Endodermal cell (in vitro differentiated cells): ENCODE measurements at regions not wholly inside any gene's neighbourhood (a gene's known extent, or its start where the extent isn't known, plus 50 kb on each side); places are given as distances from the start of the nearest gene placed in this dataset.

Source experiments
- DNase-seq: peaks from one replicate; pipeline ENCODE4 v3.0.0-alpha.2; 2017
- H3K27ac ChIP-seq: 2 replicates; pipeline ENCODE4 v1.5.1; 2013; ENCODE audit warnings: mild to moderate bottlenecking, low read depth, low read length, moderate library complexity
- H3K27me3 ChIP-seq: 2 replicates; pipeline ENCODE4 v1.6.1; 2013; ENCODE audit warnings: mild to moderate bottlenecking, low read length, moderate library complexity; ENCODE audit not compliant: insufficient read depth, control insufficient read depth, poor library complexity, severe bottlenecking
- H3K36me3 ChIP-seq: 2 replicates; pipeline ENCODE4 v1.7.0; 2013; ENCODE audit warnings: mild to moderate bottlenecking, low read length, moderate library complexity; ENCODE audit not compliant: control insufficient read depth, insufficient read depth
- H3K4me1 ChIP-seq: one replicate; pipeline ENCODE4 v1.7.0; 2013; ENCODE audit warnings: low read length; ENCODE audit not compliant: control insufficient read depth, insufficient read depth
- H3K4me3 ChIP-seq: 2 replicates; pipeline ENCODE4 v1.5.1; 2013; ENCODE audit warnings: mild to moderate bottlenecking, low read length, moderate library complexity
- H3K9ac ChIP-seq: 2 replicates; pipeline ENCODE4 v1.6.1; 2013; ENCODE audit warnings: mild to moderate bottlenecking, low read length, moderate library complexity; ENCODE audit not compliant: poor library complexity, severe bottlenecking; ENCODE audit errors: extremely low read depth
- H3K9me3 ChIP-seq: 2 replicates; pipeline ENCODE4 v1.6.1; 2013; ENCODE audit warnings: mild to moderate bottlenecking, low read length, moderate library complexity; ENCODE audit not compliant: control insufficient read depth
- H3K27ac Mint-ChIP-seq: 2 replicates; pipeline ENCODE4 v1.8.0; 2020; ENCODE audit warnings: mixed read lengths
- H3K27me3 Mint-ChIP-seq: 2 replicates; pipeline ENCODE4 v1.8.0; 2021; ENCODE audit warnings: mild to moderate bottlenecking, mixed read lengths; ENCODE audit not compliant: insufficient read depth
- H3K36me3 Mint-ChIP-seq: 2 replicates; pipeline ENCODE4 v1.8.0; 2020; ENCODE audit warnings: low read depth, mixed read lengths
- H3K4me1 Mint-ChIP-seq: 2 replicates; pipeline ENCODE4 v1.8.0; 2020; ENCODE audit warnings: mixed read lengths
- H3K4me3 Mint-ChIP-seq: 2 replicates; pipeline ENCODE4 v1.8.0; 2020; ENCODE audit warnings: mild to moderate bottlenecking, moderate library complexity, mixed read lengths
- H3K9me3 Mint-ChIP-seq: 2 replicates; pipeline ENCODE4 v1.8.0; 2020; ENCODE audit warnings: mild to moderate bottlenecking, mixed read lengths
- WGBS, 2 experiments: methylation state at CpG; one replicate each; pipeline versions ENCODE4 v1.1.5 to v1.1.7; 2013; ENCODE audit warnings: missing lambda C conversion rate in 2 of 2, mixed read lengths in 1 of 2; ENCODE audit not compliant: insufficient coverage in 1 of 2, insufficient read length in 1 of 2; 5-methylcytosine and 5-hydroxymethylcytosine counted together
- TF ChIP-seq, protein P1 (sequence below): fragments of 200-600 bp; sonication (generic); conservative IDR thresholded peaks from 2 replicates; pipeline ENCODE4 v1.5.0; 2021; ENCODE audit warnings: antibody characterized with exemption, mild to moderate bottlenecking

DNA sequence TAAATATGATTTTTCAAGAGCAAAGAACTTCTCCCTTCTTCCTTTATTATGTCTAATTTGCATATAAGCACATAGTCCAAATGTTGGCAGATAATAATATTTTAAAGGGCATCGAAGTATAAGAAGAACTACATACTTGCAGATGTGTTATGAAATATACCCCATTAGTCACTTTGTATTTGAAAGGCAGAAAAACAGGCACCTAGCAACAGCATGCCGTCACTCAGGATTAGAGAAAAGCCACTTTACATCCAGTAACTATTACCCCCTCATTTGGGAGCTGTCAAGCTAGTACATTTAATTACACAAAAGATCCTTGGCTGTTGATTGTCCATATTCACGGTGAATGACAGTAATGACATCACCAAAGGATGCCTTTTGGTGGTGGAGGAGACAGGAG lies 99.3 kb upstream of the ARMC2 start:
- Mint-ChIP-seq H3K4me1 (peaks cover 19% of the 10 kb centered on the region), H3K36me3 (no peaks in the 10 kb centered on the region), H3K27ac (no peak overlapping the region), H3K9me3 (no peaks in the 10 kb centered on the region), H3K27me3 (peaks cover 34% of the 10 kb centered on the region), H3K4me3 (no peak overlapping the region)
- Histone ChIP-seq H3K4me1 (peaks cover 7% of the 10 kb centered on the region), H3K36me3 (no peaks in the 10 kb centered on the region), H3K9ac (no peak overlapping the region), H3K27me3 (peaks cover 17% of the 10 kb centered on the region), H3K9me3 (no peaks in the 10 kb centered on the region), H3K4me3 (no peak overlapping the region), H3K27ac (no peak overlapping the region)
- TF ChIP-seq, protein P1, sequence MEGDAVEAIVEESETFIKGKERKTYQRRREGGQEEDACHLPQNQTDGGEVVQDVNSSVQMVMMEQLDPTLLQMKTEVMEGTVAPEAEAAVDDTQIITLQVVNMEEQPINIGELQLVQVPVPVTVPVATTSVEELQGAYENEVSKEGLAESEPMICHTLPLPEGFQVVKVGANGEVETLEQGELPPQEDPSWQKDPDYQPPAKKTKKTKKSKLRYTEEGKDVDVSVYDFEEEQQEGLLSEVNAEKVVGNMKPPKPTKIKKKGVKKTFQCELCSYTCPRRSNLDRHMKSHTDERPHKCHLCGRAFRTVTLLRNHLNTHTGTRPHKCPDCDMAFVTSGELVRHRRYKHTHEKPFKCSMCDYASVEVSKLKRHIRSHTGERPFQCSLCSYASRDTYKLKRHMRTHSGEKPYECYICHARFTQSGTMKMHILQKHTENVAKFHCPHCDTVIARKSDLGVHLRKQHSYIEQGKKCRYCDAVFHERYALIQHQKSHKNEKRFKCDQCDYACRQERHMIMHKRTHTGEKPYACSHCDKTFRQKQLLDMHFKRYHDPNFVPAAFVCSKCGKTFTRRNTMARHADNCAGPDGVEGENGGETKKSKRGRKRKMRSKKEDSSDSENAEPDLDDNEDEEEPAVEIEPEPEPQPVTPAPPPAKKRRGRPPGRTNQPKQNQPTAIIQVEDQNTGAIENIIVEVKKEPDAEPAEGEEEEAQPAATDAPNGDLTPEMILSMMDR, result no peak
- WGBS, 2 experiments, result 88% methylated on average over 3 of the region's 3 CpGs; no CpG with 5 or more reads in 1 of the 2 experiments
- no peak for DNase-seq

DNA sequence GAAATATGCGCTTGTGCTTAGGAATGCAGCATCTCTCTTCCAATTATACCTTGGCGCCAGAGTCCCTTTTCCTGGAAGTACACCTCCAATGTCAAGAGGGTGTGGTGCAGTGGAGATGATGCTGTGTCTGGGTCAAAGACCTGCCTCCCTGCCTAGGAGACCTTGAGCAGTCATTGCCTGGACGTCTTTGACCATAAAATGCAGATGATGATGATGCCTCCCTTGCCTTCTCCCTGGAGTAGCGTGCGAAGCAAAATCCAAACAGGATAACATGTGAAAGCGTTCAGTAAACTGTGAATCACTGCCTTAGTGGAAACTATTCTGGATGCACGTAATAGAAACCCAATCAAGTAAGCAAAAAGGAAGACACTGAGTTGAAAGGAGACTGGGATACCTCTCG lies 97.4 kb upstream of the ARMC2 start:
- peaks cover 19% of the 10 kb centered on the region for H3K4me1 Mint-ChIP-seq
- peak; percentile 4 for DNase-seq
- H3K27me3 Mint-ChIP-seq, result peaks cover 26% of the 10 kb centered on the region
- no peak overlapping the region for H3K27ac Mint-ChIP-seq
- no peak overlapping the region for H3K4me3 Mint-ChIP-seq
- WGBS, 2 experiments, result 94 to 99% methylated on average over 8 of the region's 8 CpGs
- no peaks in the 10 kb centered on the region for H3K36me3 ChIP-seq
- H3K9ac ChIP-seq, result no peak overlapping the region
- no peaks in the 10 kb centered on the region for H3K36me3 Mint-ChIP-seq
- peaks cover 17% of the 10 kb centered on the region for H3K27me3 ChIP-seq
- H3K4me1 ChIP-seq, result peaks cover 7% of the 10 kb centered on the region
- TF ChIP-seq, protein P1, result no peak
- H3K4me3 ChIP-seq, result no peak overlapping the region
- H3K27ac ChIP-seq, result no peak overlapping the region
- no peaks in the 10 kb centered on the region for H3K9me3 ChIP-seq
- H3K9me3 Mint-ChIP-seq, result no peaks in the 10 kb centered on the region

DNA sequence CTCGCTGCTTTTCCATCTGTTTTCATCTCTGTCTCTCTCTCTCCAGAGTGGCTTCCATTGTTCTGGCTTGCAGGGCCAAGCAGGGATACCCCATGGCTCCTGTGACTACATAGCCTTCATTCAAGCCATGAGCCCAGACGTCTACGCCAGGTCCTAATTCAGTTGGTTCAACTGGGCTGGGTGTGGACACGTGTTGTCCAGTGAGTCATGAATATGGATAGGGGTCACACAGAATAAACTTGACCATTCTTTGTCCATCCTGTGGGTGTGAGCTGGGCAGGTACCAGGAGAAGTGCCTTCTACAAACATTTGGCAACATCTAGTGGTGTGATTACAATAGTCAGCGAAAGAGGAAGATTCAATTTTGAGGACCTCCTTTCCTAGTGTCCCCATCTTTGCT lies 96.9 kb upstream of the ARMC2 start:
- Mint-ChIP-seq H3K27me3 (peaks cover 29% of the 10 kb centered on the region), H3K4me1 (peaks cover 19% of the 10 kb centered on the region), H3K4me3 (no peak overlapping the region), H3K27ac (no peak overlapping the region), H3K9me3 (no peaks in the 10 kb centered on the region), H3K36me3 (no peaks in the 10 kb centered on the region)
- Histone ChIP-seq H3K9ac (no peak overlapping the region), H3K4me3 (no peak overlapping the region), H3K36me3 (no peaks in the 10 kb centered on the region), H3K4me1 (peaks cover 7% of the 10 kb centered on the region), H3K27ac (no peak overlapping the region), H3K27me3 (peaks cover 17% of the 10 kb centered on the region), H3K9me3 (no peaks in the 10 kb centered on the region)
- TF ChIP-seq, protein P1, result no peak
- 91 to 94% methylated on average over 5 of the region's 5 CpGs for WGBS, 2 experiments
- peak; percentile 19 for DNase-seq
